ENCODE measurements at regions not wholly inside any gene's neighbourhood (a gene's known extent, or its start where the extent isn't known, plus 50 kb on each side); places are given as distances from the start of the nearest gene placed in this dataset.

GRCh38 chr12:30874455-30875321 lies 51.9 kb upstream of the TSPAN11 start:
- DNase-seq (ENCODE audit: low read depth), result no peak

GRCh38 chr12:30870491-30871265 lies 55.9 kb upstream of the TSPAN11 start:
- no peak for DNase-seq (ENCODE audit: low read depth)

- no peak for DNase-seq (ENCODE audit: low read depth)
These were observed 59.1 kb upstream of the TSPAN11 start for GRCh38 chr12:30867415-30867814.

- no peak for DNase-seq (ENCODE audit: low read depth)
These were observed 60.3 kb upstream of the TSPAN11 start for GRCh38 chr12:30866256-30866655.

GRCh38 chr12:30863839-30864238 lies 62.7 kb upstream of the TSPAN11 start:
- DNase-seq (ENCODE audit: low read depth), result no peak

GRCh38 chr12:30862486-30862885 lies 64.1 kb upstream of the TSPAN11 start:
- DNase-seq (ENCODE audit: low read depth), result peak; percentile 44

- DNase-seq (ENCODE audit: low read depth), result no peak
These were observed 67.3 kb upstream of the TSPAN11 start for GRCh38 chr12:30859226-30859625.

- DNase-seq (ENCODE audit: low read depth), result no peak
These were observed 68.1 kb upstream of the TSPAN11 start for GRCh38 chr12:30858471-30858870.

GRCh38 chr12:30853561-30854133 lies 72.9 kb upstream of the TSPAN11 start:
- no peak for DNase-seq (ENCODE audit: low read depth)

GRCh38 chr12:30850684-30851083 lies 75.9 kb upstream of the TSPAN11 start:
- DNase-seq (ENCODE audit: low read depth), result no peak

- DNase-seq (ENCODE audit: low read depth), result peak; percentile 56
These were observed 79.3 kb upstream of the TSPAN11 start for GRCh38 chr12:30847259-30847658.

GRCh38 chr12:30846776-30847175 lies 79.8 kb upstream of the TSPAN11 start:
- DNase-seq (ENCODE audit: low read depth), result no peak

GRCh38 chr12:30845676-30846075 lies 80.9 kb upstream of the TSPAN11 start:
- no peak for DNase-seq (ENCODE audit: low read depth)

GRCh38 chr12:30843211-30843610 lies 83.3 kb upstream of the TSPAN11 start:
- no peak for DNase-seq (ENCODE audit: low read depth)

GRCh38 chr12:30840715-30841114 lies 85.8 kb upstream of the TSPAN11 start:
- no peak for DNase-seq (ENCODE audit: low read depth)

GRCh38 chr12:30839643-30840220 lies 85.0 kb upstream of the CAPRIN2 start:
- no peak for DNase-seq (ENCODE audit: low read depth)

- no peak for DNase-seq (ENCODE audit: low read depth)
These were observed 82.8 kb upstream of the CAPRIN2 start for GRCh38 chr12:30837595-30837994.

GRCh38 chr12:30836656-30837445 lies 82.1 kb upstream of the CAPRIN2 start:
- DNase-seq (ENCODE audit: low read depth), result no peak

- no peak for DNase-seq (ENCODE audit: low read depth)
These were observed 80.5 kb upstream of the CAPRIN2 start for GRCh38 chr12:30835216-30835615.

GRCh38 chr12:30830751-30831150 lies 76.0 kb upstream of the CAPRIN2 start:
- DNase-seq (ENCODE audit: low read depth), result no peak

- no peak for DNase-seq (ENCODE audit: low read depth)
These were observed 75.1 kb upstream of the CAPRIN2 start for GRCh38 chr12:30829876-30830275.

- DNase-seq (ENCODE audit: low read depth), result no peak
These were observed 73.9 kb upstream of the CAPRIN2 start for GRCh38 chr12:30828686-30829085.

All from fibroblast of gingiva (primary cell).